ENCODE measurements at regions not wholly inside any gene's neighbourhood (a gene's known extent, or its start where the extent isn't known, plus 50 kb on each side); places are given as distances from the start of the nearest gene placed in this dataset.

GRCh38 chr13:74593688-74594087 is 459.5 kb upstream of the KLF12 start:
- ChIA-PET POLR2A (no interaction called here), CTCF (interaction anchor here (1.6 kb wide), 1 partner anchor 12 kb away, joined by 6 read pairs; no protein-coding TSS in a partner anchor)
- DNase-seq (ENCODE audit: extremely low spot score), result no peak
- no peak for TF ChIP-seq CTCF (IDR thresholded peaks at IDR 0.05; ENCODE audit: control extremely low read depth, extremely low read depth, low read depth, missing control alignments)

- no peak for TF ChIP-seq CTCF (IDR thresholded peaks at IDR 0.05; ENCODE audit: control extremely low read depth, extremely low read depth, low read depth, missing control alignments)
- POLR2A ChIA-PET, result no interaction called here
- CTCF ChIA-PET, result no interaction called here
- DNase-seq (ENCODE audit: extremely low spot score), result no peak
Measured at GRCh38 chr13:74586847-74587246, 452.6 kb upstream of the KLF12 start.

- TF ChIP-seq CTCF (IDR thresholded peaks at IDR 0.05; ENCODE audit: control extremely low read depth, extremely low read depth, low read depth, missing control alignments), result no peak
- ChIA-PET CTCF (no interaction called here), POLR2A (no interaction called here)
- DNase-seq (ENCODE audit: extremely low spot score), result no peak
Measured at GRCh38 chr13:74576420-74576819, 442.2 kb upstream of the KLF12 start.

DNA sequence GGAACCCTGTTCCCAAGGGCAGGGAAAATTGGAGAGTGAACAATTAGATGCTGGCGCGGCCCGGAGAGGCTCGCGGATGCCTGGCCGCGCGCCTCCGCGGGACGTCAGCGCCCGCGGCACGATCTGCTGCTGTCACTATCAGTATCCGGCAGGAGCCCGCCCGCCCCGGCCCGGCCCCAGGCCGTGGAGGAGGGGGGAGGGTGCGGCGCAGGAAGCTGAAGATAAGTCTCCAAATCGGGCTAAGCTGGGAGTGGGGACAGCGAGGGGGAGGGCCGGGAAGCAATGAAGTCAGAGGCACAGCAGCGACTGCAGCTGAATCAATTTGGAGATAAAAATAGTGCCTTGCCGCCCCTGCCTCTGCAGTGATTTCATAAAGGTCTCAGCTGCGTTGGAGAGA is 441.5 kb upstream of the KLF12 start:
- TF ChIP-seq CTCF (IDR thresholded peaks at IDR 0.05; ENCODE audit: control extremely low read depth, extremely low read depth, low read depth, missing control alignments), result no peak
- POLR2A ChIA-PET, result no interaction called here
- peak; percentile 11 for DNase-seq (ENCODE audit: extremely low spot score)
- CTCF ChIA-PET, result no interaction called here

GRCh38 chr13:74574964-74575728 is 440.9 kb upstream of the KLF12 start:
- ChIA-PET CTCF (interaction anchor here (1.1 kb wide), 1 partner anchor 78 kb away, joined by 3 read pairs; no protein-coding TSS in a partner anchor), POLR2A (no interaction called here)
- DNase-seq (ENCODE audit: extremely low spot score), result no peak
- no peak for TF ChIP-seq CTCF (IDR thresholded peaks at IDR 0.05; ENCODE audit: control extremely low read depth, extremely low read depth, low read depth, missing control alignments)

DNA sequence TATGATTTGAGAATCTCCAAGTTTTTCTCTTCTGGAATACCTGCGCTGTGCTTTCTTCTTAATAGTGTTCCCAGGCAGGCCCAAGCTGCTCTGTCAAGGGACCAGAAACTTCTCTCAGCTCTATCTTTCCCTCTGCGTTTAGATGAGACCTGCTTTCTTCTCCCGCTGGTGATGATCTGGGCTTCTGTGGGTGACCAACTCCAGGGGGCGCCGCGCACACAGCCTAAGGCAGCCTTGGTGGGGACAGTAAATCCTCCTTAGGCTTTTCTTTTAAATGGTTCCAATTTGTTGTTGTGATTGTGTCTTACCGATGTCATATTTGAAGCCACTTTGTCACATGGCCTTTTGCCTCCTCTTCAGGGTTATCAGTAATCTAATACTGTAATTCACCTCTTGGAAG is 439.4 kb upstream of the KLF12 start:
- ChIA-PET CTCF (interaction anchor here (1.1 kb wide), 1 partner anchor 79 kb away, joined by 3 read pairs; no protein-coding TSS in a partner anchor), POLR2A (no interaction called here)
- no peak for TF ChIP-seq CTCF (IDR thresholded peaks at IDR 0.05; ENCODE audit: control extremely low read depth, extremely low read depth, low read depth, missing control alignments)
- DNase-seq (ENCODE audit: extremely low spot score), result no peak

Measured in GM10248 (cell line).